ENCODE measurements at regions not wholly inside any gene's neighbourhood (a gene's known extent, or its start where the extent isn't known, plus 50 kb on each side); places are given as distances from the start of the nearest gene placed in this dataset.

DNA sequence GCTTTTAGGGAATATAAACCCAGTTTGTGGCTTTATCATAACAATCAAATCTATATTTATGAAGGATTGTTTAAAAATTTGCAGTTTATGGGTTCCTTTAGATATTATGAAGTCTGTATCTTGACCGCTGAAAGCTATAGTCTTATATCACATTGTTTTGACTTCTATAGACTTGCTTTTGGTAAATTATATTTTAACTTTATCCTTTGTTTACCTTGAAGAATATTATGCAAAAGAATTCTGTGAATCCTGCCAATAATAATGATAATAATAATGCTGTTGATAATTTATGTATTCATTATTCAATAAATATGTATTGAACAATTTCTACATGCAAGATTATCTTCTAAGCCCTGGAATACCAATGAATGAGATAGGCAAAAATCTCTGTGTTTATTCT lies 101.9 kb upstream of the MTPN start:
- TF ChIP-seq, protein P1, sequence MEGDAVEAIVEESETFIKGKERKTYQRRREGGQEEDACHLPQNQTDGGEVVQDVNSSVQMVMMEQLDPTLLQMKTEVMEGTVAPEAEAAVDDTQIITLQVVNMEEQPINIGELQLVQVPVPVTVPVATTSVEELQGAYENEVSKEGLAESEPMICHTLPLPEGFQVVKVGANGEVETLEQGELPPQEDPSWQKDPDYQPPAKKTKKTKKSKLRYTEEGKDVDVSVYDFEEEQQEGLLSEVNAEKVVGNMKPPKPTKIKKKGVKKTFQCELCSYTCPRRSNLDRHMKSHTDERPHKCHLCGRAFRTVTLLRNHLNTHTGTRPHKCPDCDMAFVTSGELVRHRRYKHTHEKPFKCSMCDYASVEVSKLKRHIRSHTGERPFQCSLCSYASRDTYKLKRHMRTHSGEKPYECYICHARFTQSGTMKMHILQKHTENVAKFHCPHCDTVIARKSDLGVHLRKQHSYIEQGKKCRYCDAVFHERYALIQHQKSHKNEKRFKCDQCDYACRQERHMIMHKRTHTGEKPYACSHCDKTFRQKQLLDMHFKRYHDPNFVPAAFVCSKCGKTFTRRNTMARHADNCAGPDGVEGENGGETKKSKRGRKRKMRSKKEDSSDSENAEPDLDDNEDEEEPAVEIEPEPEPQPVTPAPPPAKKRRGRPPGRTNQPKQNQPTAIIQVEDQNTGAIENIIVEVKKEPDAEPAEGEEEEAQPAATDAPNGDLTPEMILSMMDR (IDR thresholded peaks at IDR 0.05): no peak
- H3K27ac ChIP-seq: no peak overlapping the region
- H3K9me3 ChIP-seq: no peaks in the 10 kb centered on the region
- peaks cover 0 to 5% (median 0%) of the 10 kb centered on the region in 9 donors for H3K4me1 ChIP-seq
- no peaks in the 10 kb centered on the region for H3K27me3 ChIP-seq
- no peak for ATAC-seq
- no peaks in the 10 kb centered on the region for H3K36me3 ChIP-seq
- H3K4me3 ChIP-seq: no peak overlapping the region
- DNase-seq: no peak
- intact Hi-C loops (cut with DNase I): no loop called here
- 92 to 94% methylated on average over 1 of the region's 1 CpG for WGBS, 2 donors

DNA sequence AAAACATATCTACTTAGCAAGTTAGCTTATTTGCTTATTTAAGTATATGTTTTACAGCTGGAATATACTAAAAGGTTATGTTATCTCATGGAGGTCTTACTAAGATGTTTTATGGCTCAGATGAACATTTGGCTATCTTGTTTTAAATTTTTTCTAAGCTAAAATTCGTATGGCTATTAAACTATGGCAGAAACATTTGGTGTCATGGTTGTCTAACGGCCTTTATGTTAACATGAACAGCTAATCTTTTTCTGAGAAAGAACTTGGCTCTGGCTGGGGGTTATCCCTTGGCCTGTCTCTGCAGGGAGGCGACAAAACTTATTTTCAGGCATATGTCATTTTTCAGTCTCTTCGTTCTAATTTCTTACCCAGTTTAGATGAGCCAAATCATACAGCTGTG lies 101.5 kb upstream of the MTPN start:
- Histone ChIP-seq H3K36me3 (no peaks in the 10 kb centered on the region), H3K27me3 (no peaks in the 10 kb centered on the region), H3K9me3 (no peaks in the 10 kb centered on the region), H3K4me1 (peaks cover 0 to 5% (median 0%) of the 10 kb centered on the region in 9 donors), H3K27ac (no peak overlapping the region), H3K4me3 (no peak overlapping the region)
- TF ChIP-seq, protein P1 (IDR thresholded peaks at IDR 0.05): no peak
- DNase-seq: no peak
- no peak for ATAC-seq
- WGBS, 2 donors: 72% methylated on average over 4 of the region's 4 CpGs
- intact Hi-C loops (cut with DNase I): no loop called here

DNA sequence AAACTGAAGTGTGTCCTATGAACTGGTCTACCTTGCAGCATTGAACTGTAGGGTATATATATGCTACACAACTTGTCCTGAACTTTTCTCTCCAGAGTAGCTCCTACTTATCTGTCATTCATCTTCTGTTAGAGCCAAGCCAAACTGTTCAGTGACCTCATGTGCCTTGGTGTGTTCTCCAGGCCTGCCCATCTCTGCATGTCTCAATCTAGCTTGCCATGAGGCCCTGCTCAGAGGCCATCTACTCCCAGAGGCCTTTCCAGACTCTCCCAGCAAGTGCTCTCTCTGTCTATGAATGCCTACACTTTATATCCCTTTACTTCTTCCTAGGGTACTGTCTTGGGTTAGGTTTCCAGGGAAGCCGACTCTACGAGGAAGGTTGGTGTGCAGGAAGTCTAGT lies 99.8 kb upstream of the MTPN start:
- H3K9me3 ChIP-seq: no peaks in the 10 kb centered on the region
- no peak overlapping the region for H3K4me3 ChIP-seq
- 59 to 72% methylated on average over 2 of the region's 2 CpGs for WGBS, 2 donors
- H3K36me3 ChIP-seq: no peaks in the 10 kb centered on the region
- intact Hi-C loops (cut with DNase I): no loop called here
- no peak for DNase-seq
- TF ChIP-seq, protein P1 (IDR thresholded peaks at IDR 0.05): no peak
- peaks cover 0 to 5% (median 0%) of the 10 kb centered on the region in 9 donors for H3K4me1 ChIP-seq
- no peaks in the 10 kb centered on the region for H3K27me3 ChIP-seq
- no peak overlapping the region for H3K27ac ChIP-seq
- no peak for ATAC-seq

DNA sequence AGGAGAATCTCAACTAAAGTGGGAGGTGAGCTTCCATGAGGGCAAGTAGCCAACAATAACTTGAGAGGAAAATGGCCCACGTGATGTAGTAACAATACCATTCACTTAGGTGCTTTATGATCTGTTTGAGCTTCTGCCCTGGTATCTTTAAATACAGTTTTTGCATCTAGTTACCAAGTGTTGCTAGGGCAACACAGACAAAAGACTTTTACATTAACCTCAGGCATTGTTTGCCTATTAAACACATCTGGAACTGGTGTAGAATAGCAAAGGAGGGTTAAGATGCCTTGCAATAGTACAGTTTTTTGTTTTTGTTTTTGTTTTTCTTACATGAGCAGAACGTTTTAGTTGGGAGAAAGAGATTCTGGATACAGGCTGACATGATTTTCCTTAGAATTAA lies 97.7 kb upstream of the MTPN start:
- TF ChIP-seq, protein P1 (IDR thresholded peaks at IDR 0.05): no peak
- no peak overlapping the region for H3K4me3 ChIP-seq
- intact Hi-C loops (cut with DNase I): no loop called here
- no peak overlapping the region for H3K27ac ChIP-seq
- no peaks in the 10 kb centered on the region for H3K27me3 ChIP-seq
- H3K36me3 ChIP-seq: no peaks in the 10 kb centered on the region
- WGBS, 2 donors: 42 to 60% methylated on average over 2 of the region's 2 CpGs
- H3K9me3 ChIP-seq: no peaks in the 10 kb centered on the region
- DNase-seq (no peak), ATAC-seq (no peak)
- peaks cover 0 to 5% (median 0%) of the 10 kb centered on the region in 9 donors for H3K4me1 ChIP-seq

DNA sequence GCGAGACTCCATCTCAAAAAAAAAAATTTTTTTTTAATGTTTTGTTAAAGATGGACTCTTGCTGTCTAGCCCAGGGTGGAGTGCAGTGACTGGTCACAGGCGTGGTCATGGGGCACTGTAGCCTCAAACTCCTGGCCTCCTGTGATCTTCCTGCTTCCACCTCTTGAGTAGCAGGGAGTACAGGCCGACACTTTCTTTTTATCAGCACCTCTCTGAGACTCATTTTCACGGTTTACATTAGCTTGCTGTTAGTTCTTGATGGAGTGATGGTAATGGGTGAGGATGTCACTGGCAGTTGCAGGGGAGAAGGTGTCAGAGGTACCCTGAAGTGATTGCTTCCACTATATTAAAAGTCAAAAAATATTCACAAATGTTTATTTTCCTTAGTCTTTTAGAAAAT lies 95.3 kb upstream of the MTPN start:
- no peaks in the 10 kb centered on the region for H3K36me3 ChIP-seq
- H3K4me3 ChIP-seq: no peak overlapping the region
- intact Hi-C loops (cut with DNase I): no loop called here
- 74% methylated on average over 4 of the region's 4 CpGs for WGBS, 2 donors
- DNase-seq (no peak), ATAC-seq (no peak)
- TF ChIP-seq, protein P1 (IDR thresholded peaks at IDR 0.05): no peak
- H3K27ac ChIP-seq: no peak overlapping the region
- no peaks in the 10 kb centered on the region for H3K4me1 ChIP-seq
- no peaks in the 10 kb centered on the region for H3K9me3 ChIP-seq
- H3K27me3 ChIP-seq: no peaks in the 10 kb centered on the region
